ENCODE measurements at regions not wholly inside any gene's neighbourhood (a gene's known extent, or its start where the extent isn't known, plus 50 kb on each side); places are given as distances from the start of the nearest gene placed in this dataset.

- TF ChIP-seq EZH2 (IDR thresholded peaks at IDR 0.05; ENCODE audit: insufficient read depth, poor library complexity, severe bottlenecking) (no peak), EZH2phosphoT487 (IDR thresholded peaks at IDR 0.05; ENCODE audit: insufficient read depth, low read depth) (no peak)
Observed at GRCh38 chr5:60335913-60336312, 364.1 kb downstream of the DEPDC1B start.

Measured in GM23248 (cell line).